K562 (cell line): ENCODE measurements at regions not wholly inside any gene's neighbourhood (a gene's known extent, or its start where the extent isn't known, plus 50 kb on each side); places are given as distances from the start of the nearest gene placed in this dataset.
A peak's percentile ranks its signal among the peaks of the same experiment; 100 is the strongest.

ENCODE experiments used
- ATAC-seq: fragments of 200-7000 bp; cut with Tn5 transposase; 3 replicates; pipeline ENCODE4 v1.9.1; 2020; ENCODE audit warnings: moderate library complexity
- BruUV-seq: library from RNA; stranded (reverse); fragments of 400-500 nt; replicated peaks from 2 replicates; lab custom pipeline; 2021; lab: Mats Ljungman, UMichigan
- CTCF ChIA-PET: fragments of 300-600 bp; formaldehyde crosslinking; extraction: SDS; loops from one replicate; lab custom pipeline; 2021; ENCODE audit warnings: low intra/inter-chr PET ratio; lab: Yijun Ruan, JAX
- POLR2A ChIA-PET: fragments of 300-600, 350-650 bp; sonication (Branson Sonifier 250); formaldehyde crosslinking; extraction: SDS; loops from one replicate; lab custom pipeline; 2021; ENCODE audit warnings: antibody characterized with exemption, inconsistent platforms; lab: Yijun Ruan, JAX
- DNase-seq, 4 experiments: peaks; one replicate each; pipeline versions ENCODE4 v3.0.0 to v3.0.0-alpha.2; 2011 to 2018; ENCODE audit warnings: low spot score in 3 of 4, mixed read lengths in 3 of 4; ENCODE audit errors: extremely low read depth in 1 of 4
- FAIRE-seq: peaks from 2 replicates; lab custom pipeline; 2011; peaks lifted over from hg19 to GRCh38; lab: Jason Lieb, UNC
- H2AFZ ChIP-seq: 2 replicates; pipeline ENCODE4 v1.6.0; 2011; ENCODE audit warnings: low read depth, low read length, control low read depth, inconsistent platforms
- H3K27ac ChIP-seq: fragments of 200-600 bp; 3 replicates; pipeline ENCODE4 v1.8.0; 2011; ENCODE audit warnings: low read depth, mild to moderate bottlenecking, control low read depth, inconsistent platforms, low read length, moderate library complexity, mixed read lengths; ENCODE audit errors: extremely low read depth
- H3K27me3 ChIP-seq, 2 experiments: fragments of 300-600 bp in 1 of 2; 2 replicates in 1 of 2; 3 replicates in 1 of 2; pipeline versions ENCODE4 v1.6.0 to v1.8.0; 2011; ENCODE audit warnings: inconsistent platforms in 2 of 2, low read length in 2 of 2, mild to moderate bottlenecking in 1 of 2, mixed read lengths in 1 of 2, moderate library complexity in 1 of 2; ENCODE audit not compliant: control insufficient read depth in 2 of 2, insufficient read depth in 2 of 2
- H3K36me3 ChIP-seq: fragments of 300-600 bp; 3 replicates; pipeline ENCODE4 v1.8.0; 2011; ENCODE audit warnings: mild to moderate bottlenecking, low read length, inconsistent platforms; ENCODE audit not compliant: control insufficient read depth, insufficient read depth
- H3K4me1 ChIP-seq, 2 experiments: fragments of 200-600 bp in 1 of 2; replicated peaks in 1 of 2; 2 replicates in 1 of 2; 3 replicates in 1 of 2; pipeline versions ENCODE4 v1.5.1 to v1.8.0; 2011; ENCODE audit warnings: inconsistent platforms in 2 of 2, low read length in 2 of 2, mild to moderate bottlenecking in 1 of 2, mixed read lengths in 1 of 2, moderate library complexity in 1 of 2; ENCODE audit not compliant: control insufficient read depth in 2 of 2, insufficient read depth in 2 of 2
- H3K4me2 ChIP-seq: 2 replicates; pipeline ENCODE4 v1.6.1; 2011; ENCODE audit warnings: low read length, control low read depth, inconsistent platforms, mixed read lengths; ENCODE audit not compliant: insufficient read depth
- H3K4me3 ChIP-seq: fragments of 200-600 bp; sonication (generic), shearing (Covaris generic); 2 replicates; pipeline ENCODE4 v1.5.1; 2016; ENCODE audit warnings: control low read depth, inconsistent platforms
- H3K79me2 ChIP-seq: fragments of 200-600 bp; 3 replicates; pipeline ENCODE4 v1.8.0; 2011; ENCODE audit warnings: low read length, inconsistent platforms; ENCODE audit not compliant: control insufficient read depth, insufficient read depth
- H3K9ac ChIP-seq, 2 experiments: 2 replicates each; pipeline versions ENCODE4 v1.6.0 to v1.6.1; 2011; ENCODE audit warnings: low read depth in 2 of 2, low read length in 2 of 2, control low read depth in 1 of 2, inconsistent platforms in 1 of 2, mild to moderate bottlenecking in 1 of 2, mixed read lengths in 1 of 2; ENCODE audit not compliant: insufficient read depth in 1 of 2
- H3K9me1 ChIP-seq: one replicate; pipeline ENCODE4 v1.6.0; 2011; ENCODE audit warnings: inconsistent platforms, mild to moderate bottlenecking, low read length, moderate library complexity; ENCODE audit not compliant: control insufficient read depth, insufficient read depth
- H3K9me3 ChIP-seq: replicated peaks from 2 replicates; pipeline ENCODE4 v1.5.1; 2011; ENCODE audit warnings: low read depth, low read length, inconsistent platforms; ENCODE audit not compliant: control insufficient read depth, insufficient read depth
- H4K20me1 ChIP-seq: replicated peaks from 2 replicates; pipeline ENCODE4 v1.6.1; 2011; ENCODE audit warnings: low read length, inconsistent platforms, mixed read lengths; ENCODE audit not compliant: control insufficient read depth, insufficient read depth
- CBFB ChIP-seq: sonication (generic); formaldehyde crosslinking; IDR thresholded peaks from 2 replicates; pipeline ENCODE4 v1.4.0; 2020; ENCODE audit warnings: mild to moderate bottlenecking, missing genetic modification reagents
- CC2D1A ChIP-seq: fragments of 450-650 bp; IDR thresholded peaks from 2 replicates; pipeline ENCODE4 v1.6.1; 2017; ENCODE audit warnings: mild to moderate bottlenecking
- CEBPB ChIP-seq: fragments of 450-650 bp; IDR thresholded peaks from 2 replicates; pipeline ENCODE4 v1.6.1; 2016; ENCODE audit warnings: missing genetic modification characterization, missing compliant biosample characterization
- GABPB1 ChIP-seq: sonication (generic); formaldehyde crosslinking; IDR thresholded peaks from 2 replicates; pipeline ENCODE4 v1.8.0; 2022; ENCODE audit warnings: mild to moderate bottlenecking, missing genetic modification reagents
- HINFP ChIP-seq: fragments of 450-650 bp; conservative IDR thresholded peaks from 2 replicates; pipeline ENCODE4 v1.6.1; 2016; ENCODE audit warnings: missing genetic modification characterization, low read depth, mild to moderate bottlenecking, control low read depth, missing compliant biosample characterization
- ZNF174 ChIP-seq: fragments of 250-450 bp; sonication (Bioruptor Pico); IDR thresholded peaks from 2 replicates; pipeline ENCODE4 v1.4.0; 2020; ENCODE audit warnings: mild to moderate bottlenecking
- WGBS: fragments of 100-300 bp; shearing (Covaris generic); methylation state at CpG from one replicate; pipeline ENCODE4 v1.1.6; 2016; ENCODE audit warnings: low coverage, mixed read lengths; ENCODE audit not compliant: insufficient coverage; ENCODE audit errors: missing lambda C conversion rate; 5-methylcytosine and 5-hydroxymethylcytosine counted together
- in situ Hi-C: fragments of 300-500 bp; cut with MboI; formaldehyde crosslinking; loops from 4 replicates; pipeline ENCODE4 v1.15.0; 2018; ENCODE audit warnings: inconsistent platforms, mixed read lengths
- intact Hi-C: fragments of 100-400 bp; cut with micrococcal nuclease; formaldehyde crosslinking; loops from 2 replicates; pipeline ENCODE4 v1.14.2; 2022

- intact Hi-C loops: no loop called here
- ChIA-PET POLR2A (no interaction called here), CTCF (no interaction called here)
- Histone ChIP-seq H3K4me1 (no peaks in the 10 kb centered on the region), H3K36me3 (no peaks in the 10 kb centered on the region), H3K9me3 (no peaks in the 10 kb centered on the region), H3K9ac (no peak overlapping the region), H3K4me3 (no peak overlapping the region), H3K27ac (no peak overlapping the region), H3K79me2 (no peaks in the 10 kb centered on the region), H3K9me1 (no peaks in the 10 kb centered on the region), H4K20me1 (no peaks in the 10 kb centered on the region), H3K4me2 (no peak overlapping the region), H3K27me3 (no peaks in the 10 kb centered on the region), H2AFZ (peak overlapping the region; percentile 61)
- FAIRE-seq: no peak
- no peak for ATAC-seq
- BruUV-seq: no TSS peak
- no peak for DNase-seq
- TF ChIP-seq CEBPB (tag) (peak; percentile 67), GABPB1 (CRISPR knock-in tag) (no peak)
- in situ Hi-C loops: no loop called here
- 14% methylated on average over 7 of the region's 7 CpGs for WGBS
These were observed 141.7 kb upstream of the CARMIL1 start for GRCh38 chr6:25137480-25137879.

- Histone ChIP-seq H3K36me3 (no peaks in the 10 kb centered on the region), H3K4me3 (no peak overlapping the region), H3K27me3 (no peaks in the 10 kb centered on the region), H3K4me2 (peak overlapping the region; percentile 46; the same call in 1 of the 2 replicates), H2AFZ (peak overlapping the region; percentile 61; the same call in 1 of the 2 replicates), H3K9me1 (no peaks in the 10 kb centered on the region), H4K20me1 (no peaks in the 10 kb centered on the region), H3K9ac (no peak overlapping the region), H3K27ac (no peak overlapping the region), H3K79me2 (no peaks in the 10 kb centered on the region), H3K9me3 (no peaks in the 10 kb centered on the region), H3K4me1 (no peaks in the 10 kb centered on the region)
- intact Hi-C loops (no loop called here), in situ Hi-C loops (no loop called here)
- no peak for DNase-seq
- 12% methylated on average over 5 of the region's 5 CpGs for WGBS
- POLR2A ChIA-PET: no interaction called here
- no peak for TF ChIP-seq CBFB
- TF ChIP-seq HINFP (tag): no peak
- TF ChIP-seq CC2D1A: no peak
- TF ChIP-seq ZNF174 (CRISPR knock-in tag): no peak
- no peak; the same call in 2 of the 3 replicates for ATAC-seq
- no peak for FAIRE-seq
- CTCF ChIA-PET: no interaction called here
- BruUV-seq: no TSS peak
These were observed 141.3 kb upstream of the CARMIL1 start for GRCh38 chr6:25137916-25138232.
